HepG2 (cell line): ENCODE measurements at regions not wholly inside any gene's neighbourhood (a gene's known extent, or its start where the extent isn't known, plus 50 kb on each side); places are given as distances from the start of the nearest gene placed in this dataset.

ENCODE experiments used
- ATAC-seq: fragments of 200-7000 bp; cut with Tn5 transposase; 3 replicates; pipeline ENCODE4 v1.9.1; 2020; ENCODE audit warnings: mild to moderate bottlenecking, moderate library complexity
- BruUV-seq: library from RNA; stranded (reverse); fragments of 400-500 nt; replicated peaks from 2 replicates; lab custom pipeline; 2021; lab: Mats Ljungman, UMichigan
- CTCF ChIA-PET: fragments of 300-600 bp; formaldehyde crosslinking; extraction: SDS; loops from one replicate; lab custom pipeline; 2021; ENCODE audit warnings: low total read pairs, inconsistent platforms, low intra/inter-chr PET ratio; lab: Yijun Ruan, JAX
- POLR2A ChIA-PET: fragments of 350-600 bp; sonication (Branson Sonifier 250); formaldehyde crosslinking; loops from one replicate; lab custom pipeline; 2020; ENCODE audit warnings: antibody characterized with exemption, inconsistent platforms; lab: Yijun Ruan, JAX
- DNase-seq: peaks from one replicate; pipeline ENCODE4 v3.0.0-alpha.2; 2015; ENCODE audit warnings: low spot score
- FAIRE-seq: peaks from 3 replicates; lab custom pipeline; 2011; peaks lifted over from hg19 to GRCh38; lab: Jason Lieb, UNC
- H2AFZ ChIP-seq: one replicate; pipeline ENCODE4 v1.6.1; 2011; ENCODE audit warnings: low read length, inconsistent platforms
- H3K27ac ChIP-seq: fragments of 300-600 bp; 3 replicates; pipeline ENCODE4 v1.8.0; 2011; ENCODE audit warnings: mixed run types, mild to moderate bottlenecking, mixed read lengths, low read length, inconsistent platforms; ENCODE audit not compliant: insufficient read depth; ENCODE audit errors: extremely low read length
- H3K27me3 ChIP-seq, 2 experiments: fragments of 200-600 bp in 1 of 2; 2 replicates in 1 of 2; 3 replicates in 1 of 2; pipeline versions ENCODE4 v1.6.0 to v1.8.0; 2011; ENCODE audit warnings: low read length in 2 of 2, mild to moderate bottlenecking in 2 of 2, moderate library complexity in 2 of 2, inconsistent platforms in 1 of 2; ENCODE audit not compliant: insufficient read depth in 2 of 2, control insufficient read depth in 1 of 2
- H3K36me3 ChIP-seq, 2 experiments: fragments of 200-600 bp in 1 of 2; replicated peaks in 1 of 2; 2 replicates in 1 of 2; 3 replicates in 1 of 2; pipeline versions ENCODE4 v1.5.1 to v1.8.0; 2011; ENCODE audit warnings: low read length in 2 of 2, inconsistent platforms in 1 of 2; ENCODE audit not compliant: insufficient read depth in 2 of 2, control insufficient read depth in 1 of 2
- H3K4me1 ChIP-seq: 2 replicates; pipeline ENCODE4 v1.5.1; 2012; ENCODE audit warnings: low read length, inconsistent platforms; ENCODE audit not compliant: insufficient read depth
- H3K4me2 ChIP-seq: 2 replicates; pipeline ENCODE4 v1.6.0; 2011; ENCODE audit warnings: low read depth, low read length, inconsistent platforms
- H3K4me3 ChIP-seq, 3 experiments: fragments of 200-600 bp in 1 of 3; sonication (generic), shearing (Covaris generic) in 1 of 3; replicated peaks in 1 of 3; 2 replicates each; pipeline ENCODE4 v1.5.1; 2011 to 2016; ENCODE audit warnings: low read length in 3 of 3, inconsistent platforms in 2 of 3, low read depth in 2 of 3, mild to moderate bottlenecking in 2 of 3, control low read depth in 1 of 3, mixed read lengths in 1 of 3; ENCODE audit not compliant: insufficient read depth in 1 of 3
- H3K79me2 ChIP-seq: one replicate; pipeline ENCODE4 v1.6.1; 2011; ENCODE audit warnings: low read length, inconsistent platforms; ENCODE audit not compliant: insufficient read depth
- H3K9ac ChIP-seq: 2 replicates; pipeline ENCODE4 v1.6.0; 2011; ENCODE audit warnings: mild to moderate bottlenecking, low read depth, low read length, inconsistent platforms; ENCODE audit not compliant: insufficient read depth
- H3K9me3 ChIP-seq: 2 replicates; pipeline ENCODE4 v1.5.1; 2012; ENCODE audit warnings: mild to moderate bottlenecking, low read length
- H4K20me1 ChIP-seq: 2 replicates; pipeline ENCODE4 v1.6.0; 2011; ENCODE audit warnings: inconsistent platforms, mild to moderate bottlenecking, low read length, moderate library complexity; ENCODE audit not compliant: insufficient read depth
- ASH2L ChIP-seq: fragments of 300-600, 200-600 bp; sonication (generic); IDR thresholded peaks from 2 replicates; pipeline ENCODE4 v1.7.0; 2017; ENCODE audit warnings: low read depth, mild to moderate bottlenecking, moderate library complexity, mixed read lengths, low read length; ENCODE audit not compliant: insufficient read length
- ATF7-NPFF ChIP-seq: sonication (generic); formaldehyde crosslinking; IDR thresholded peaks from 2 replicates; pipeline ENCODE4 v1.8.1; 2023; ENCODE audit warnings: mild to moderate bottlenecking, low read depth, missing genetic modification reagents, moderate library complexity
- FOXJ3 ChIP-seq: sonication (generic); formaldehyde crosslinking; IDR thresholded peaks from 2 replicates; pipeline ENCODE4 v1.4.0; 2020; ENCODE audit warnings: missing genetic modification reagents, mild to moderate bottlenecking, borderline replicate concordance
- ONECUT2 ChIP-seq: sonication (generic); formaldehyde crosslinking; IDR thresholded peaks from 2 replicates; pipeline ENCODE4 v1.4.0; 2020; ENCODE audit warnings: missing genetic modification reagents
- ZFP41 ChIP-seq: sonication (generic); formaldehyde crosslinking; IDR thresholded peaks from 2 replicates; pipeline ENCODE4 v1.4.0; 2020; ENCODE audit warnings: mild to moderate bottlenecking, missing genetic modification reagents, borderline replicate concordance
- ZNF24 ChIP-seq: fragments of 450-650 bp; IDR thresholded peaks from 2 replicates; pipeline ENCODE4 v1.6.1; 2017; ENCODE audit warnings: antibody characterized with exemption, mild to moderate bottlenecking
- ZNF7 ChIP-seq: IDR thresholded peaks from 2 replicates; pipeline ENCODE4 v1.6.1; 2016; ENCODE audit warnings: missing biosample characterization, missing genetic modification reagents
- ZNF879 ChIP-seq: sonication (generic); formaldehyde crosslinking; IDR thresholded peaks from 2 replicates; pipeline ENCODE4 v1.8.1; 2023; ENCODE audit warnings: missing genetic modification reagents
- WGBS: methylation state at CpG from one replicate; pipeline ENCODE4 v1.1.6; 2017; ENCODE audit warnings: low lambda C conversion rate; 5-methylcytosine and 5-hydroxymethylcytosine counted together
- in situ Hi-C: cut with HindIII; loops from 2 replicates; pipeline ENCODE4 v1.10.0; 2017; ENCODE audit warnings: low pct_unique_long_range_greater_than_20kb; ENCODE audit not compliant: extremely low pct_ligation_motif_present
- intact Hi-C: fragments of 100-400 bp; cut with micrococcal nuclease; formaldehyde crosslinking; loops from one replicate; pipeline ENCODE4 v1.10.0; 2022; ENCODE audit not compliant: unreplicated experiment
- TF ChIP-seq, protein P1 (sequence below): sonication (generic); formaldehyde crosslinking; IDR thresholded peaks from 2 replicates; pipeline ENCODE4 v1.4.0; 2020; ENCODE audit warnings: missing genetic modification reagents, mild to moderate bottlenecking, borderline replicate concordance

DNA sequence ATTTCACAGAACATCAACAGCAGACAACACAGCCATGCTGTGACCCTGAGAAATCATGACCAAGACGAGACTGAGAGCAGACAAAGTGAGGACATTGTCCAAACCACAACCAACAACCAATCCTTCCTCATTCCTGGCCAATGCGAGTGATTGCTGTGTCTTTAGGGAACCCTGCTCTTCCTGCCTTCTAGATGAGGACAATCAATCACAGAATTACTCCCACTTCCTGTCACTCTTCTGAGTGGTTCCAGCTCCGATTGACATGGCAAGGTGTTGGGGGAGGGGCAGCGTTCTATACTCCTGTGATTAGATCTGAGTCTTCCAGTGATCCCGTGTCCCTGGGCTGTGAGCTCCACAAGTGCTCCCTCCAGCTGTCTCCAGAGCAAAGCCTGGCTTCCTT is 227.8 kb downstream of the STIM2 start (continued):
- TF ChIP-seq, protein P1, sequence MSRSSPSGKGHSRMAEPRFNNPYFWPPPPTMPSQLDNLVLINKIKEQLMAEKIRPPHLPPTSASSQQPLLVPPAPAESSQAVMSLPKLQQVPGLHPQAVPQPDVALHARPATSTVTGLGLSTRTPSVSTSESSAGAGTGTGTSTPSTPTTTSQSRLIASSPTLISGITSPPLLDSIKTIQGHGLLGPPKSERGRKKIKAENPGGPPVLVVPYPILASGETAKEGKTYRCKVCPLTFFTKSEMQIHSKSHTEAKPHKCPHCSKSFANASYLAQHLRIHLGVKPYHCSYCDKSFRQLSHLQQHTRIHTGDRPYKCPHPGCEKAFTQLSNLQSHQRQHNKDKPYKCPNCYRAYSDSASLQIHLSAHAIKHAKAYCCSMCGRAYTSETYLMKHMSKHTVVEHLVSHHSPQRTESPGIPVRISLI (CRISPR knock-in tag) = no peak
- TF ChIP-seq ZFP41 (CRISPR knock-in tag) = no peak
- no peak for TF ChIP-seq ZNF7 (CRISPR knock-in tag)

DNA sequence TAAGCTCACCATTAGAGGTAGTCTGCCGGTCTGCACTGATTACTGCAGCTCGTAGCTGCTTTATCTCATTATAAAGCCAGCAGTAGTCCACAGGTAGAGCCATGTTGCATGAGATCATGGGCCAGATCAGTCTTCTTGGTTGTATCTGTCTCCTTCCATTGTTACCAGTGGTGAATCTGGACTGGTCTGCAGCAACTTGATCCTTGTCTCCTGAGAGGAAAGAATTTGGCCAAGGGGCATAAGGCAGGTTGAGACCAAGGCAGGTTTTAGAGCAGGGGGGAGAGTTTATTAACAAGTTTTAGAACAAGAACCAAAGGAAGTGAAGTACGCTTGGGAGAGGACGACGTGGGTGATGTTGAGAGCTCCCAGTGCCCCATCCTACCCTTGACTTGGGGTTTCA is 228.5 kb downstream of the STIM2 start:
- H3K9me3 ChIP-seq = no peaks in the 10 kb centered on the region
- H3K27me3 ChIP-seq = peaks cover 0 to 15% of the 10 kb centered on the region in 2 experiments; a peak in 2 of 5 replicates
- no peak overlapping the region for H3K4me2 ChIP-seq
- no peak overlapping the region for H3K4me3 ChIP-seq
- no peaks in the 10 kb centered on the region for H4K20me1 ChIP-seq
- intact Hi-C loops = no loop called here
- 54% methylated on average over 5 of the region's 5 CpGs for WGBS
- no peak for DNase-seq
- TF ChIP-seq FOXJ3 (CRISPR knock-in tag) = no peak
- TF ChIP-seq ONECUT2 (CRISPR knock-in tag) = no peak
- no peak for TF ChIP-seq ZNF24
- TF ChIP-seq ASH2L = no peak
- no peak for TF ChIP-seq ATF7-NPFF (CRISPR knock-in tag)
- TF ChIP-seq ZNF879 (CRISPR knock-in tag) = no peak
- CTCF ChIA-PET = no interaction called here
- no peak overlapping the region for H2AFZ ChIP-seq
- FAIRE-seq = no peak
- in situ Hi-C loops = no loop called here
- no peak overlapping the region for H3K27ac ChIP-seq
- no peaks in the 10 kb centered on the region for H3K4me1 ChIP-seq
- no TSS peak for BruUV-seq
- H3K79me2 ChIP-seq = no peaks in the 10 kb centered on the region
- H3K9ac ChIP-seq = no peak overlapping the region
- no peaks in the 10 kb centered on the region for H3K36me3 ChIP-seq
- no peak for ATAC-seq
- POLR2A ChIA-PET = no interaction called here
